ENCODE measurements at regions not wholly inside any gene's neighbourhood (a gene's known extent, or its start where the extent isn't known, plus 50 kb on each side); places are given as distances from the start of the nearest gene placed in this dataset.

GRCh38 chr21:19275065-19275464, 871.5 kb upstream of the TMPRSS15 start:
- TF ChIP-seq CTCF (IDR thresholded peaks at IDR 0.05 in 4 of 5, conservative IDR thresholded peaks at IDR 0.05 in 1 of 5), result no peak
- no peak for TF ChIP-seq POLR2A (IDR thresholded peaks at IDR 0.05)

Data from gastrocnemius medialis (tissue), 4 donors.